Gastrocnemius medialis (tissue), 4 donors: ENCODE measurements at regions not wholly inside any gene's neighbourhood (a gene's known extent, or its start where the extent isn't known, plus 50 kb on each side); places are given as distances from the start of the nearest gene placed in this dataset.

Source experiments
- CTCF ChIP-seq, 5 experiments: fragments of 450-650 bp in 3 of 5; fragments of 200-600 bp in 2 of 5; sonication (generic) in 2 of 5; IDR thresholded peaks in 4 of 5; conservative IDR thresholded peaks in 1 of 5; 1 replicate in 4 of 5; 2 replicates in 1 of 5; pipeline ENCODE4 v1.5.1; 2016 to 2019; ENCODE audit warnings: antibody characterized with exemption in 5 of 5, mild to moderate bottlenecking in 3 of 5, moderate library complexity in 3 of 5
- POLR2A ChIP-seq, 2 donors: fragments of 450-650 bp; IDR thresholded peaks; one replicate each; pipeline ENCODE4 v1.6.1; 2017; ENCODE audit warnings: antibody characterized with exemption in 2 of 2, mild to moderate bottlenecking in 2 of 2, moderate library complexity in 2 of 2

- no peak for TF ChIP-seq CTCF (IDR thresholded peaks at IDR 0.05 in 4 of 5, conservative IDR thresholded peaks at IDR 0.05 in 1 of 5)
- TF ChIP-seq POLR2A (IDR thresholded peaks at IDR 0.05): no peak
Measured at GRCh38 chr16:52035436-52035835, 511.5 kb downstream of the TOX3 start.
